ENCODE measurements at regions not wholly inside any gene's neighbourhood (a gene's known extent, or its start where the extent isn't known, plus 50 kb on each side); places are given as distances from the start of the nearest gene placed in this dataset.
"Not testable (repeated sequence)": the region's sequence is repeated elsewhere in the genome, so short reads cannot be mapped to it uniquely, and the experiment has no call there.

- ATAC-seq (no peak), DNase-seq (no peak)
- intact Hi-C loops (cut with DNase I, micrococcal nuclease): no loop called here
Observed at GRCh38 chrX:110504947-110505346, 146.3 kb downstream of the RTL9 start.

GRCh38 chrX:110509755-110510532 is 151.3 kb downstream of the RTL9 start:
- intact Hi-C loops (cut with DNase I, micrococcal nuclease): no loop called here
- no peak for ATAC-seq

GRCh38 chrX:110511238-110511637 is 152.6 kb downstream of the RTL9 start:
- intact Hi-C loops (cut with DNase I, micrococcal nuclease): no loop called here
- no peak for ATAC-seq
- DNase-seq: no peak

More at GRCh38 chrX:110509755-110510532, 151.3 kb downstream of the RTL9 start:
- DNase-seq: no peak

- intact Hi-C loops (cut with DNase I, micrococcal nuclease): no loop called here
- no peak for DNase-seq
- ATAC-seq: no peak
Observed at GRCh38 chrX:110512341-110512740, 153.7 kb downstream of the RTL9 start.

- ATAC-seq: no peak
- DNase-seq: no peak
- intact Hi-C loops (cut with DNase I, micrococcal nuclease): no loop called here
Observed at GRCh38 chrX:110514509-110514908, 155.9 kb downstream of the RTL9 start.

GRCh38 chrX:110519501-110519900 is 160.9 kb downstream of the RTL9 start:
- no peak for DNase-seq
- intact Hi-C loops (cut with DNase I, micrococcal nuclease): no loop called here
- ATAC-seq: no peak

- intact Hi-C loops (cut with DNase I, micrococcal nuclease): no loop called here
- DNase-seq: no peak
- no peak for ATAC-seq
Observed at GRCh38 chrX:110519906-110520452, 161.3 kb downstream of the RTL9 start.

GRCh38 chrX:110520652-110521051 is 162.0 kb downstream of the RTL9 start:
- DNase-seq; ATAC-seq; intact Hi-C loops (cut with DNase I, micrococcal nuclease): not testable (repeated sequence)

GRCh38 chrX:110531873-110532580 is 173.4 kb downstream of the RTL9 start:
- no peak for DNase-seq
- no peak for ATAC-seq
- intact Hi-C loops (cut with DNase I, micrococcal nuclease): no loop called here

- intact Hi-C loops (cut with DNase I, micrococcal nuclease): no loop called here
- no peak for ATAC-seq
- no peak for DNase-seq
Observed at GRCh38 chrX:110532581-110532931, 173.9 kb downstream of the RTL9 start.

GRCh38 chrX:110536816-110537215 is 178.2 kb downstream of the RTL9 start:
- ATAC-seq (no peak), DNase-seq (no peak)
- intact Hi-C loops (cut with DNase I, micrococcal nuclease): no loop called here

GRCh38 chrX:110541266-110541665 is 182.6 kb downstream of the RTL9 start:
- intact Hi-C loops (cut with DNase I, micrococcal nuclease): no loop called here
- ATAC-seq: no peak
- DNase-seq: no peak

- ATAC-seq; DNase-seq; intact Hi-C loops (cut with DNase I, micrococcal nuclease): not testable (repeated sequence)
Observed at GRCh38 chrX:110550854-110551253, 192.2 kb downstream of the RTL9 start.

GRCh38 chrX:110557864-110558263 is 199.2 kb downstream of the RTL9 start:
- intact Hi-C loops (cut with DNase I, micrococcal nuclease): no loop called here

GRCh38 chrX:110558406-110558805 is 199.8 kb downstream of the RTL9 start:
- intact Hi-C loops (cut with DNase I, micrococcal nuclease): no loop called here
- no peak for DNase-seq
- no peak for ATAC-seq

More at GRCh38 chrX:110557864-110558263, 199.2 kb downstream of the RTL9 start:
- no peak for ATAC-seq
- DNase-seq: no peak

GRCh38 chrX:110561034-110561433 is 202.4 kb downstream of the RTL9 start:
- ATAC-seq: no peak
- no peak for DNase-seq
- intact Hi-C loops (cut with DNase I, micrococcal nuclease): no loop called here

GRCh38 chrX:110563282-110563681 is 204.6 kb downstream of the RTL9 start:
- intact Hi-C loops (cut with DNase I, micrococcal nuclease): no loop called here
- DNase-seq (no peak), ATAC-seq (no peak)

GRCh38 chrX:110568441-110568840 is 209.8 kb downstream of the RTL9 start:
- DNase-seq: no peak
- ATAC-seq: no peak
- intact Hi-C loops (cut with DNase I, micrococcal nuclease): no loop called here

- intact Hi-C loops (cut with DNase I, micrococcal nuclease): no loop called here
- DNase-seq (no peak), ATAC-seq (no peak)
Observed at GRCh38 chrX:110569506-110569905, 210.9 kb downstream of the RTL9 start.

- DNase-seq (no peak), ATAC-seq (no peak)
- intact Hi-C loops (cut with DNase I, micrococcal nuclease): no loop called here
Observed at GRCh38 chrX:110578270-110578669, 217.3 kb downstream of the CHRDL1 start.
